OCI-LY1 (cell line): ENCODE measurements at regions not wholly inside any gene's neighbourhood (a gene's known extent, or its start where the extent isn't known, plus 50 kb on each side); places are given as distances from the start of the nearest gene placed in this dataset.

Source experiments
- CTCF ChIP-seq: fragments of 200-600 bp; sonication (generic), shearing (Covaris generic); IDR thresholded peaks from 2 replicates; pipeline ENCODE4 v1.5.1; 2017; ENCODE audit warnings: mild to moderate bottlenecking, antibody characterized with exemption, low read length, moderate library complexity, mixed read lengths
- EZH2 ChIP-seq: fragments of 200-600 bp; sonication (generic), shearing (Covaris generic); IDR thresholded peaks from 2 replicates; pipeline ENCODE4 v1.8.0; 2017; ENCODE audit warnings: borderline replicate concordance, mixed run types, mild to moderate bottlenecking, antibody characterized with exemption, low read length, moderate library complexity, mixed read lengths

GRCh38 chr5:112018846-112019245 is 261.9 kb upstream of the NREP start:
- TF ChIP-seq CTCF (no peak), EZH2 (no peak)
